ENCODE measurements at regions not wholly inside any gene's neighbourhood (a gene's known extent, or its start where the extent isn't known, plus 50 kb on each side); places are given as distances from the start of the nearest gene placed in this dataset.
"Not testable (repeated sequence)": the region's sequence is repeated elsewhere in the genome, so short reads cannot be mapped to it uniquely, and the experiment has no call there.

DNA sequence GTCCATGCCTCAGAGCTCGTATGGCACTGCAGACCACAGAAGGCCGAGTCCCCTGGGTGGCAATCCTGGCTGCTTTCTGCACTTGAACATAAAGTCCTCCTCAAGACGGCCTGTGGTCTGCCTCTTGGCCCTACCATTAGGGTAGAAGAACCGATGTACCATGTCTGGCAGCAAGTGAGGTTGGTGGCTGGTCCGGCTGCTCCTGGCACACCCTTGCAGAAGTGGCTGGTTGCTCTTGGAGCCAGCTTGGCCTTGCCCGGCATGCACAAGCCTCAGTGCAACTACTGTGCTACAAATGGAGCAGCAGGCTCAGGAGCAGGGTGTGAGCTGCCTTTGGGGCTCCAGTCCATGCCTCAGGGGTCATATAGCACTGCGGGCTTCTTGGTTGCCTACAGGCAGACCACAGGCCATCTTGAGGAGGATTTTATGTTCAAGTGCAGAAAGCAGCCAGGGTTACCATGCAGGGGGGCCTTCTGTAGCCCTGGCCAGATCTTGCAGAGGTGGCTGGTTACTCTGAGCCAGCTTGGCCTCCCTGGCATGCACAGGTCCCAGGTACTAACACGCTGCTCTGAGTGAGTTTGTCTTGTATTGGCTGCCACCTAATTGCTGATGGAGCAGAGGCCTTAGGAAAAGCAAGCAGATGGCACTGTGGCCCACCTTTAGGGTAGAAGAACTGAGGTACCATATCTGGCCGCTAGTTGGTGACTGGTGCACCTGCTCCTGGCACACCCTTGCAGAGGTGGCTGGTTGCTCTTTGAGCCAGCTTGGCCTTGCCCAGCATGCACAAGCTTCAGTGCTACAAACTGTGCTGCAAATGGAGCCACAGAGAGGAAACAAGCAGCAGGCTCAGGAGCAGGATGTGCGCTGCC is 106.4 kb downstream of the CCDC74A start:
- not testable (repeated sequence) for ATAC-seq

DNA sequence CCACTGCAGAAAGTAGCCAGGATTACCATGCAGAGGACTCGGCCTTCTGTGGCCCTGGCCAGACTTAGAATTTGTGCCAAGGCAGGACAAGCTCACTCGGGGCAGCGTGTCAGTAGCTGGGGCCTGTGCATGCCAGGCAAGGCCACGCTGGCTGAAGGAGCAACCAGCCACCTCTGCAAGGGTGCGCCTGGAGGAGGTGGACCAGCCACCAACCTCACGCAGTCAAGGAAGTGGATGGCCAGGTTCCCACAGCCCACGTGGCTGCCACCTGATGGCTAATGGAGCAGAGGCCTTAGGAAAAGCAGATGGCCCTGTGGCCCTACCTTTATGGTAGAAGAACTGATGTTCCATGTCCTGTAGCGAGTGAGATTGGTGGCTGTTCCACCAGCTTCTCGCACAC is 107.9 kb downstream of the CCDC74A start:
- DNase-seq (no peak), ATAC-seq (no peak)
- Histone ChIP-seq H3K9me3 (ENCODE audit: control insufficient read depth, insufficient read depth, low read length) (no peaks in the 10 kb centered on the region), H3K4me1 (ENCODE audit: control insufficient read depth, insufficient read depth, low read length) (no peaks in the 10 kb centered on the region), H3K27ac (ENCODE audit: low read length) (no peak overlapping the region), H3K27me3 (ENCODE audit: control insufficient read depth, insufficient read depth, low read length) (no peaks in the 10 kb centered on the region), H3K36me3 (ENCODE audit: control insufficient read depth, insufficient read depth, low read length) (no peaks in the 10 kb centered on the region), H3K4me3 (ENCODE audit: low read length) (no peak overlapping the region)
- Mint-ChIP-seq H3K27me3 (ENCODE audit: low read depth in 2 of 2) (peaks cover under 1 to 20% of the 10 kb centered on the region in 2 donors), H3K27ac (no peak overlapping the region), H3K4me1 (no peaks in the 10 kb centered on the region), H3K36me3 (no peaks in the 10 kb centered on the region), H3K4me3 (no peak overlapping the region), H3K9me3 (no peaks in the 10 kb centered on the region)
- 76% methylated on average over 9 of the region's 9 CpGs for WGBS (ENCODE audit: insufficient coverage)
- TF ChIP-seq, protein P1, sequence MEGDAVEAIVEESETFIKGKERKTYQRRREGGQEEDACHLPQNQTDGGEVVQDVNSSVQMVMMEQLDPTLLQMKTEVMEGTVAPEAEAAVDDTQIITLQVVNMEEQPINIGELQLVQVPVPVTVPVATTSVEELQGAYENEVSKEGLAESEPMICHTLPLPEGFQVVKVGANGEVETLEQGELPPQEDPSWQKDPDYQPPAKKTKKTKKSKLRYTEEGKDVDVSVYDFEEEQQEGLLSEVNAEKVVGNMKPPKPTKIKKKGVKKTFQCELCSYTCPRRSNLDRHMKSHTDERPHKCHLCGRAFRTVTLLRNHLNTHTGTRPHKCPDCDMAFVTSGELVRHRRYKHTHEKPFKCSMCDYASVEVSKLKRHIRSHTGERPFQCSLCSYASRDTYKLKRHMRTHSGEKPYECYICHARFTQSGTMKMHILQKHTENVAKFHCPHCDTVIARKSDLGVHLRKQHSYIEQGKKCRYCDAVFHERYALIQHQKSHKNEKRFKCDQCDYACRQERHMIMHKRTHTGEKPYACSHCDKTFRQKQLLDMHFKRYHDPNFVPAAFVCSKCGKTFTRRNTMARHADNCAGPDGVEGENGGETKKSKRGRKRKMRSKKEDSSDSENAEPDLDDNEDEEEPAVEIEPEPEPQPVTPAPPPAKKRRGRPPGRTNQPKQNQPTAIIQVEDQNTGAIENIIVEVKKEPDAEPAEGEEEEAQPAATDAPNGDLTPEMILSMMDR (IDR thresholded peaks at IDR 0.05), result no peak
- intact Hi-C loops (cut with micrococcal nuclease), result no loop called here

More for the DNA sequence above, 106.4 kb downstream of the CCDC74A start:
- H3K4me3 Mint-ChIP-seq; intact Hi-C loops (cut with micrococcal nuclease); DNase-seq; H3K36me3 Mint-ChIP-seq; H3K4me3 ChIP-seq (ENCODE audit: low read length); H3K9me3 ChIP-seq (ENCODE audit: control insufficient read depth, insufficient read depth, low read length); H3K4me1 Mint-ChIP-seq; H3K9me3 Mint-ChIP-seq; H3K27me3 ChIP-seq (ENCODE audit: control insufficient read depth, insufficient read depth, low read length); H3K27ac Mint-ChIP-seq; H3K27ac ChIP-seq (ENCODE audit: low read length); H3K4me1 ChIP-seq (ENCODE audit: control insufficient read depth, insufficient read depth, low read length); H3K36me3 ChIP-seq (ENCODE audit: control insufficient read depth, insufficient read depth, low read length): not testable (repeated sequence)
- 83% methylated on average over 10 of the region's 10 CpGs for WGBS (ENCODE audit: insufficient coverage)
- peaks cover 0 to 14% of the 10 kb centered on the region in 2 donors for H3K27me3 Mint-ChIP-seq (ENCODE audit: low read depth in 2 of 2)

DNA sequence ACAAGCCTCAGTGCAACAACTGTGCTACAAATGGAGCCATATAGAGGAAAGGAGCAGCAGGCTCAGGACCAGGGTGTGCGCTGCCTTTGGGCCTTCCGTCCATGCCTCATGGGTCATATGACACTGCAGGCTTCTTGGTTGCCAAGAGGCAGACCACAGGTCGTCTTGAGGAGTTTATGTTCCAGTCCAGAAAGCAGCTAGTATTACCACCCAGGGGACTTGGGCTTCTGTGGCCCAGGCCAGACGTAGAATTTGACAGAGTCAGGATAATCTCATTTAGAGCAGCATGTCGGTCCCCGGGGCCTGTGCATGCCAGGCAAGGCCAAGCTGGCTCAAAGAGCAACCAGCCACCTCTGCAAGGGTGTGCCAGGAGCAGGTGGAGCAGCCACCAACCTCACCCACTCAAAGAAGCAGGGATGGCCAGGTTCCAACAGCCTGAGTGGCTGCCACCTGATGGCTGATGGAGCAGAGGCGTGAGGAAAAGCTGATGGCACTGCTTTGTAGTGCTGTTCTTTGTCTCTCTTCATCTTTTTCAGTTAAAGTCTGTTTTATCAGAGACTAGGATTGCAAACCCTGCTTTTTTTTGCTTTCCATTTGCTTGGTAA is 109.1 kb downstream of the CCDC74A start:
- H3K9me3 ChIP-seq (ENCODE audit: control insufficient read depth, insufficient read depth, low read length); H3K27me3 ChIP-seq (ENCODE audit: control insufficient read depth, insufficient read depth, low read length); intact Hi-C loops (cut with micrococcal nuclease); ATAC-seq; DNase-seq; H3K36me3 Mint-ChIP-seq; H3K36me3 ChIP-seq (ENCODE audit: control insufficient read depth, insufficient read depth, low read length); H3K9me3 Mint-ChIP-seq; H3K4me1 Mint-ChIP-seq; H3K4me3 ChIP-seq (ENCODE audit: low read length); H3K4me1 ChIP-seq (ENCODE audit: control insufficient read depth, insufficient read depth, low read length); H3K27ac ChIP-seq (ENCODE audit: low read length); H3K4me3 Mint-ChIP-seq; H3K27ac Mint-ChIP-seq: not testable (repeated sequence)
- WGBS (ENCODE audit: insufficient coverage), result 80% methylated on average over 7 of the region's 7 CpGs
- peaks cover 9 to 32% of the 10 kb centered on the region in 2 donors for H3K27me3 Mint-ChIP-seq (ENCODE audit: low read depth in 2 of 2)

DNA sequence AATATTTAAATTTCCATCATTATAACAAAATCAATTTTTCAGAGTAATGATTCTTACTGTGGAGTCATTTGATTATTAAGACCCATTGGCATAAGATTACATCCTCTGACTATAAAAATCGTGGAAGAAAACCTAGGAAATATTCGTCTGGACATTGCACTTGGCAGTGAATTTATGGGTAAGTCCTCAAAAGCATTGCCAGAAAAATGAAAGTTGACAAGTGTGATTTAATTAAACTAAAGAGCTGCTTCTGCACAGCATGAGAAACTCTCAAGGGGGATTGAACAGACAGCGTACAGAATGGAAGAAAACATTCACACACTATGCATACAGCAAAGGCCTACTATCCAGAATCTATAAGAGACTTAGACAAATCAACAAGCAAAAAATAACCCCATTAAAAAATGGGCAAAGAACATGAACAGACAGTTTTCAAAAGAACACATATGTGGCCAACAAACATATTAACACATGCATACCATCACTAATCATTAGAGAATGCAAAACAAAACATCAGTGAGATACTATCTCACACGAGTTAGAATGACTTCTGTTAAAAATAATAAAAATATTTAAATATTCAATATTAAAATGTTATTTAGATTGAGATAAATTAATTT is 111.4 kb downstream of the CCDC74A start:
- H3K4me3 ChIP-seq (ENCODE audit: low read length); H3K36me3 Mint-ChIP-seq; H3K4me1 ChIP-seq (ENCODE audit: control insufficient read depth, insufficient read depth, low read length); H3K27ac ChIP-seq (ENCODE audit: low read length); H3K4me3 Mint-ChIP-seq; H3K27me3 ChIP-seq (ENCODE audit: control insufficient read depth, insufficient read depth, low read length); ATAC-seq; H3K9me3 Mint-ChIP-seq; H3K27ac Mint-ChIP-seq; H3K9me3 ChIP-seq (ENCODE audit: control insufficient read depth, insufficient read depth, low read length); DNase-seq; intact Hi-C loops (cut with micrococcal nuclease); H3K4me1 Mint-ChIP-seq; H3K36me3 ChIP-seq (ENCODE audit: control insufficient read depth, insufficient read depth, low read length): not testable (repeated sequence)
- WGBS (ENCODE audit: insufficient coverage), result 75% methylated on average over 3 of the region's 4 CpGs
- H3K27me3 Mint-ChIP-seq (ENCODE audit: low read depth in 2 of 2), result peaks cover 9 to 38% of the 10 kb centered on the region in 2 donors
